Lung (tissue), 11 donors: ENCODE measurements at regions not wholly inside any gene's neighbourhood (a gene's known extent, or its start where the extent isn't known, plus 50 kb on each side); places are given as distances from the start of the nearest gene placed in this dataset.

Experiments used
- ATAC-seq: fragments of 200-7000 bp; cut with Tn5 transposase; one replicate; pipeline ENCODE4 v1.9.1; 2020; ENCODE audit warnings: moderate number of reproducible peaks; ENCODE audit not compliant: insufficient read depth, low FRiP score
- DNase-seq, 3 donors: peaks; one replicate each; pipeline ENCODE4 v3.0.0-alpha.2; 2013 to 2017
- H3K27ac ChIP-seq, 2 donors: one replicate each; pipeline ENCODE4 v1.5.1; 2013; ENCODE audit warnings: mild to moderate bottlenecking in 2 of 2, moderate library complexity in 2 of 2, control low read depth in 1 of 2, inconsistent platforms in 1 of 2, low read depth in 1 of 2, low read length in 1 of 2
- H3K27me3 ChIP-seq, 3 donors: one replicate each; pipeline ENCODE4 v1.5.1; 2013; ENCODE audit warnings: low read length in 2 of 3; ENCODE audit not compliant: control insufficient read depth in 3 of 3, insufficient read depth in 3 of 3
- H3K36me3 ChIP-seq, 4 donors: one replicate each; pipeline ENCODE4 v1.5.1; 2013; ENCODE audit warnings: low read length in 4 of 4, mild to moderate bottlenecking in 1 of 4, moderate library complexity in 1 of 4; ENCODE audit not compliant: control insufficient read depth in 4 of 4, insufficient read depth in 4 of 4
- H3K4me1 ChIP-seq, 5 donors: one replicate each; pipeline ENCODE4 v1.5.1; 2013; ENCODE audit warnings: low read length in 5 of 5, mild to moderate bottlenecking in 2 of 5, moderate library complexity in 1 of 5; ENCODE audit not compliant: control insufficient read depth in 5 of 5, insufficient read depth in 5 of 5
- H3K4me3 ChIP-seq: one replicate; pipeline ENCODE4 v1.5.1; 2013; ENCODE audit warnings: mild to moderate bottlenecking, control low read depth, moderate library complexity
- H3K9ac ChIP-seq, 2 donors: one replicate each; pipeline ENCODE4 v1.5.1; 2013; ENCODE audit warnings: low read length in 2 of 2, control low read depth in 1 of 2; ENCODE audit not compliant: insufficient read depth in 1 of 2
- H3K9me3 ChIP-seq, 4 donors: one replicate each; pipeline ENCODE4 v1.5.1; 2013; ENCODE audit warnings: low read length in 3 of 4, mild to moderate bottlenecking in 1 of 4, moderate library complexity in 1 of 4; ENCODE audit not compliant: control insufficient read depth in 4 of 4, insufficient read depth in 3 of 4
- WGBS, 2 donors: extraction: QIAGEN DNeasy Blood & Tissue Kit; methylation state at CpG; one replicate each; pipeline ENCODE4 v1.1.7; 2013; 5-methylcytosine and 5-hydroxymethylcytosine counted together
- TF ChIP-seq, protein P1 (sequence below): IDR thresholded peaks from 2 replicates; pipeline ENCODE4 v1.5.1; 2012; ENCODE audit warnings: mild to moderate bottlenecking; ENCODE audit errors: control extremely low read depth, extremely low read depth
- donor health status: control.
- donor health status: control.
- donor health status: Bipolar disorder and iron deficiency.
- donor health status: healthy.
- donor health status: DM: yes; HTN: yes; CAD: no.

DNA sequence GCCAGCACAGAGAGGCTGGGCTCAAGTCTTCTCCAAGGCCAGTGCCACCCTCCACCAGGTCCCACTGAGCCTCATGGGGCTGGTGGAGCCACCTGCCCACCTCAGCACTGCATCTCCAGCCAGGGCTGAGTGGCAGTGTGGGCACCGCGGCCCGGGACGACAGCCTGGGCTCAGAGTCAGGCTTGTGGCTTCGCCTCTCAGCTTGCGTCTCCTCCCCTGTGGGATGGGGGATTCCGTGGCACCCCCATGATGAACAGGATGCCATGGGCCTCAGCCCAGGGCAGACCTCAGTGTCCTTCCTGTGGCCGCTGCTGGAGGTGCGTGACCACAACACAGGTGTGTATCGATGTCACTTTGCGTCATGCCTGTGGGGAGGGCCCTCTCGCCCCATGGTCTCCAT lies 136.4 kb upstream of the PPP1R26 start:
- TF ChIP-seq, protein P1, sequence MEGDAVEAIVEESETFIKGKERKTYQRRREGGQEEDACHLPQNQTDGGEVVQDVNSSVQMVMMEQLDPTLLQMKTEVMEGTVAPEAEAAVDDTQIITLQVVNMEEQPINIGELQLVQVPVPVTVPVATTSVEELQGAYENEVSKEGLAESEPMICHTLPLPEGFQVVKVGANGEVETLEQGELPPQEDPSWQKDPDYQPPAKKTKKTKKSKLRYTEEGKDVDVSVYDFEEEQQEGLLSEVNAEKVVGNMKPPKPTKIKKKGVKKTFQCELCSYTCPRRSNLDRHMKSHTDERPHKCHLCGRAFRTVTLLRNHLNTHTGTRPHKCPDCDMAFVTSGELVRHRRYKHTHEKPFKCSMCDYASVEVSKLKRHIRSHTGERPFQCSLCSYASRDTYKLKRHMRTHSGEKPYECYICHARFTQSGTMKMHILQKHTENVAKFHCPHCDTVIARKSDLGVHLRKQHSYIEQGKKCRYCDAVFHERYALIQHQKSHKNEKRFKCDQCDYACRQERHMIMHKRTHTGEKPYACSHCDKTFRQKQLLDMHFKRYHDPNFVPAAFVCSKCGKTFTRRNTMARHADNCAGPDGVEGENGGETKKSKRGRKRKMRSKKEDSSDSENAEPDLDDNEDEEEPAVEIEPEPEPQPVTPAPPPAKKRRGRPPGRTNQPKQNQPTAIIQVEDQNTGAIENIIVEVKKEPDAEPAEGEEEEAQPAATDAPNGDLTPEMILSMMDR: no peak
- Histone ChIP-seq H3K9ac (no peak overlapping the region), H3K27me3 (peaks cover 0 to 9% (median 2%) of the 10 kb centered on the region in 3 donors), H3K36me3 (no peaks in the 10 kb centered on the region), H3K4me3 (no peak overlapping the region), H3K4me1 (peaks cover 0 to 21% (median 2%) of the 10 kb centered on the region in 5 donors), H3K9me3 (peaks cover 0 to 3% (median 0%) of the 10 kb centered on the region in 4 donors), H3K27ac (no peak overlapping the region)
- WGBS, 2 donors: 81 to 88% methylated on average over 12 of the region's 12 CpGs
- DNase-seq: no peak
- ATAC-seq: no peak

DNA sequence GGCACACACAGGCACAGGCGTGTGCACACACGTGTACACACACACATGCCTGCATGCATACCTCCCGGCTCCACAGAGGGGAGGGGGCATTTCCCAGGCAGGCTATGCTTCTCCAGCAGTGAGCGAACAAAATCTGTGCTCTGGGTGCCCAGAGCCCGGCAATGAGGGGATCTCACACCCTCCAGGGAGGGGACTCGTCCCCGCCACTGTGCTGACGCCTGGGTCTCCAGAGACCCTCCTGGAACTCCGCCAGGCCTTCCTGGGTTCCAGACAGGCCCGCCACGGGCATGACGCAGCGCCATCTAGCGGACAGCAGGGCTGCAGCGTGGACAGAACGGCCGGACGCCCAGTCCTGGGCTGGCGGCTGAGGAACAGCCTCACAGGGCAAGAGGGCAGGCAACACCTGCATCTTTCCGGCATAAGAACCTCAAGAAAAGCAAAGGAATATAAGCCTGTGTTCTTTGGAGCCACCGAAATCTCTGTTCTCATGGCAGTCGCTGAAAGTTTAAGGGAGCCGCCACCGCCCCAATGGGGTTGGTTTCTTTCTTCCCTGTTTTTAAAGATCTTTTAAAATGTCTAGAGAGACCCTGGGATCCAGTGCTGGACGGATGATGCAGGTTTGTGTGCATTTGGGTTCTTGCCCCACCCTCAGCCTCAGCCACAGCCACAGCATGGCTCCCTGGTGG lies 135.6 kb upstream of the PPP1R26 start:
- TF ChIP-seq, protein P1: peak; percentile 55
- no peak for ATAC-seq

DNA sequence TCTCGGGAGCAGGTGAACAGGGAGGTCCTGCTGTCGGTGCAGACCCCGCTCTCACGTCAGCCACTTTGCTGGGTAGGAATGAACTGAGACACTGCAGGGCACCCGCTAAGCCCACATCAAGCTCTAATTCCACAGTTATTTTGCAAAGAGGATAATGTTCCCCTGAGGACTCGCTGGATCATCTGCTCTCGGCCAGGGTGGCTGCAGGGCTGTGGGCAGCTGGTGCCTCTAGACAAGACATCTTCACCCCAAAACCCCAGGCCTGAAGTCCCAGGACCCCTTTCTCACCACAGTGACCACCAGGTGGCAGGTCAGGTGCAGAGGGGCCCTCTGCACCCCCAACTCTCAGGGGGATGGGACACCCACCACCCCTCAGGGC lies 135.1 kb upstream of the PPP1R26 start:
- TF ChIP-seq, protein P1: no peak
- H3K36me3 ChIP-seq: no peaks in the 10 kb centered on the region
- no peak overlapping the region for H3K9ac ChIP-seq
- WGBS, 2 donors: 82 to 83% methylated on average over 7 of the region's 7 CpGs
- peaks cover 0 to 9% (median 2%) of the 10 kb centered on the region in 3 donors for H3K27me3 ChIP-seq
- peaks cover 0 to 3% (median 0%) of the 10 kb centered on the region in 4 donors for H3K9me3 ChIP-seq
- no peak for DNase-seq
- no peak overlapping the region for H3K4me3 ChIP-seq
- no peak for ATAC-seq
- no peak overlapping the region for H3K27ac ChIP-seq
- H3K4me1 ChIP-seq: peaks cover 0 to 19% (median 2%) of the 10 kb centered on the region in 5 donors

More for the DNA sequence above, 135.6 kb upstream of the PPP1R26 start:
- Histone ChIP-seq H3K27ac (no peak overlapping the region), H3K9ac (no peak overlapping the region), H3K4me1 (peaks cover 0 to 21% (median 2%) of the 10 kb centered on the region in 5 donors), H3K4me3 (no peak overlapping the region), H3K9me3 (peaks cover 0 to 3% (median 0%) of the 10 kb centered on the region in 4 donors), H3K36me3 (no peaks in the 10 kb centered on the region), H3K27me3 (peaks cover 0 to 9% (median 2%) of the 10 kb centered on the region in 3 donors)
- 19 to 23% methylated on average over 24 to 25 of the region's 25 CpGs for WGBS, 2 donors
- DNase-seq: peak; percentile 57 to 68 (median 63)
